Suprapubic skin (tissue), 4 donors: ENCODE measurements at regions not wholly inside any gene's neighbourhood (a gene's known extent, or its start where the extent isn't known, plus 50 kb on each side); places are given as distances from the start of the nearest gene placed in this dataset.

Experiments
- EP300 ChIP-seq: sonication (generic); formaldehyde crosslinking; IDR thresholded peaks from one replicate; pipeline ENCODE4 v1.6.1; 2017; ENCODE audit warnings: antibody characterized with exemption
- POLR2A ChIP-seq, 2 donors: fragments of 450-650 bp; IDR thresholded peaks; one replicate each; pipeline ENCODE4 v1.6.1; 2017; ENCODE audit warnings: antibody characterized with exemption in 2 of 2, mild to moderate bottlenecking in 2 of 2, moderate library complexity in 2 of 2
- POLR2AphosphoS5 ChIP-seq, 3 donors: sonication (generic); formaldehyde crosslinking; IDR thresholded peaks; one replicate each; pipeline ENCODE4 v1.6.1; 2017; ENCODE audit warnings: antibody characterized with exemption in 3 of 3
- TF ChIP-seq, protein P1 (sequence below), 2 donors: fragments of 200-600 bp in 1 of 2; fragments of 450-650 bp in 1 of 2; sonication (generic) in 1 of 2; IDR thresholded peaks; one replicate each; pipeline ENCODE4 v1.5.1; 2016 to 2019; ENCODE audit warnings: antibody characterized with exemption in 2 of 2, mild to moderate bottlenecking in 1 of 2, moderate library complexity in 1 of 2

DNA sequence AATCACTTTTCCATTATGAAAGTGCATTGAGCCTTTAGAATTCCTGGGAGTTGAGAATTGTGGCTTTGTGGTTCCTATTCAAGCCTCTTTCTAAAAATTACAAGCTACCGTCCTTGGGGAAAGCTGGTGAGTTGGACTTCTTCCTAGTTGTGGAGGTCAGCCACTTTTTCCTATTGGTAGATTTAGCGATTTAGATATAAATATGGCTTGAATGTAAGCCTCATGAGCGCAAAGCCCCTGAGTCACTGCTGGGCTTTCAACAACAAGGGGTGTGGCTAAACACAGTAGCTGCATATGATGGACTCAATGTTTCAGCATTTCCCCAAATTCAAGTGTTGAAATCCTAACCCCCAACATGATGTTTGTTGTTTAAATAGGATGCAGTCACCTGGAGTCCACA, 150.0 kb upstream of the IGFBP3 start:
- TF ChIP-seq, protein P1, sequence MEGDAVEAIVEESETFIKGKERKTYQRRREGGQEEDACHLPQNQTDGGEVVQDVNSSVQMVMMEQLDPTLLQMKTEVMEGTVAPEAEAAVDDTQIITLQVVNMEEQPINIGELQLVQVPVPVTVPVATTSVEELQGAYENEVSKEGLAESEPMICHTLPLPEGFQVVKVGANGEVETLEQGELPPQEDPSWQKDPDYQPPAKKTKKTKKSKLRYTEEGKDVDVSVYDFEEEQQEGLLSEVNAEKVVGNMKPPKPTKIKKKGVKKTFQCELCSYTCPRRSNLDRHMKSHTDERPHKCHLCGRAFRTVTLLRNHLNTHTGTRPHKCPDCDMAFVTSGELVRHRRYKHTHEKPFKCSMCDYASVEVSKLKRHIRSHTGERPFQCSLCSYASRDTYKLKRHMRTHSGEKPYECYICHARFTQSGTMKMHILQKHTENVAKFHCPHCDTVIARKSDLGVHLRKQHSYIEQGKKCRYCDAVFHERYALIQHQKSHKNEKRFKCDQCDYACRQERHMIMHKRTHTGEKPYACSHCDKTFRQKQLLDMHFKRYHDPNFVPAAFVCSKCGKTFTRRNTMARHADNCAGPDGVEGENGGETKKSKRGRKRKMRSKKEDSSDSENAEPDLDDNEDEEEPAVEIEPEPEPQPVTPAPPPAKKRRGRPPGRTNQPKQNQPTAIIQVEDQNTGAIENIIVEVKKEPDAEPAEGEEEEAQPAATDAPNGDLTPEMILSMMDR (IDR thresholded peaks at IDR 0.05), result no peak
- TF ChIP-seq POLR2A (IDR thresholded peaks at IDR 0.05), result no peak
- TF ChIP-seq EP300, result no peak
- no peak for TF ChIP-seq POLR2AphosphoS5 (IDR thresholded peaks at IDR 0.05)
